Gastrocnemius medialis (tissue), 4 donors: ENCODE measurements at regions not wholly inside any gene's neighbourhood (a gene's known extent, or its start where the extent isn't known, plus 50 kb on each side); places are given as distances from the start of the nearest gene placed in this dataset.
"Not testable (repeated sequence)": the region's sequence is repeated elsewhere in the genome, so short reads cannot be mapped to it uniquely, and the experiment has no call there.

Experiments
- ATAC-seq, 2 donors: fragments of 150-250 bp; one replicate each; pipeline ENCODE4 v1.9.1; 2016
- DNase-seq, 2 donors: peaks; one replicate each; pipeline ENCODE4 v3.0.0-alpha.2; 2019
- H3K27ac ChIP-seq, 4 donors: fragments of 200-600 bp; sonication (generic); 1 replicate in 1 of 4; 2 replicates in 3 of 4; pipeline ENCODE4 v1.5.1; 2016 to 2018; ENCODE audit warnings: mild to moderate bottlenecking in 2 of 4, moderate library complexity in 1 of 4
- H3K27me3 ChIP-seq, 3 donors: fragments of 200-600 bp; sonication (generic) in 2 of 3; 1 replicate in 1 of 3; 2 replicates in 2 of 3; pipeline versions ENCODE4 v1.5.1 to v1.6.0; 2016 to 2019; ENCODE audit warnings: mild to moderate bottlenecking in 1 of 3, moderate library complexity in 1 of 3
- H3K36me3 ChIP-seq, 2 donors: fragments of 200-600 bp; sonication (generic) in 1 of 2; one replicate each; pipeline ENCODE4 v1.5.1; 2017 to 2018
- H3K4me1 ChIP-seq, 2 donors: fragments of 200-600 bp; sonication (generic) in 1 of 2; one replicate each; pipeline ENCODE4 v1.5.1; 2016 to 2017; ENCODE audit warnings: mild to moderate bottlenecking in 2 of 2
- H3K4me3 ChIP-seq, 4 donors: fragments of 200-600 bp; sonication (generic) in 3 of 4; 1 replicate in 1 of 4; 2 replicates in 3 of 4; pipeline ENCODE4 v1.5.1; 2016 to 2019; ENCODE audit warnings: mild to moderate bottlenecking in 2 of 4
- H3K9me3 ChIP-seq, 3 donors: fragments of 200-600 bp; sonication (generic) in 2 of 3; 1 replicate in 1 of 3; 2 replicates in 2 of 3; pipeline ENCODE4 v1.5.1; 2016 to 2019
- POLR2A ChIP-seq, 2 donors: fragments of 450-650 bp; IDR thresholded peaks; one replicate each; pipeline ENCODE4 v1.6.1; 2017; ENCODE audit warnings: antibody characterized with exemption in 2 of 2, mild to moderate bottlenecking in 2 of 2, moderate library complexity in 2 of 2
- in situ Hi-C, 4 donors: fragments of 200-750 bp; cut with MboI; loops; one replicate each; pipeline versions ENCODE4 v1.15.0 to v1.8.0; 2017; ENCODE audit warnings: low sequenced_read_pairs in 4 of 4
- intact Hi-C: fragments of 100-400 bp; cut with DNase I; formaldehyde crosslinking; loops from one replicate; pipeline ENCODE4 v1.15.1; 2023; ENCODE audit warnings: low total_unique reads
- TF ChIP-seq, protein P1 (sequence below), 5 experiments: fragments of 450-650 bp in 3 of 5; fragments of 200-600 bp in 2 of 5; sonication (generic) in 2 of 5; IDR thresholded peaks in 4 of 5; conservative IDR thresholded peaks in 1 of 5; 1 replicate in 4 of 5; 2 replicates in 1 of 5; pipeline ENCODE4 v1.5.1; 2016 to 2019; ENCODE audit warnings: antibody characterized with exemption in 5 of 5, mild to moderate bottlenecking in 3 of 5, moderate library complexity in 3 of 5

GRCh38 chr2:182598626-182599025, 117.4 kb upstream of the DNAJC10 start:
- no peaks in the 10 kb centered on the region for H3K9me3 ChIP-seq
- in situ Hi-C loops (no loop called here), intact Hi-C loops (no loop called here)
- no peak overlapping the region for H3K27ac ChIP-seq
- H3K4me1 ChIP-seq, result no peaks in the 10 kb centered on the region
- no peaks in the 10 kb centered on the region for H3K27me3 ChIP-seq
- H3K36me3 ChIP-seq, result no peaks in the 10 kb centered on the region
- no peak for TF ChIP-seq POLR2A (IDR thresholded peaks at IDR 0.05)
- TF ChIP-seq, protein P1, sequence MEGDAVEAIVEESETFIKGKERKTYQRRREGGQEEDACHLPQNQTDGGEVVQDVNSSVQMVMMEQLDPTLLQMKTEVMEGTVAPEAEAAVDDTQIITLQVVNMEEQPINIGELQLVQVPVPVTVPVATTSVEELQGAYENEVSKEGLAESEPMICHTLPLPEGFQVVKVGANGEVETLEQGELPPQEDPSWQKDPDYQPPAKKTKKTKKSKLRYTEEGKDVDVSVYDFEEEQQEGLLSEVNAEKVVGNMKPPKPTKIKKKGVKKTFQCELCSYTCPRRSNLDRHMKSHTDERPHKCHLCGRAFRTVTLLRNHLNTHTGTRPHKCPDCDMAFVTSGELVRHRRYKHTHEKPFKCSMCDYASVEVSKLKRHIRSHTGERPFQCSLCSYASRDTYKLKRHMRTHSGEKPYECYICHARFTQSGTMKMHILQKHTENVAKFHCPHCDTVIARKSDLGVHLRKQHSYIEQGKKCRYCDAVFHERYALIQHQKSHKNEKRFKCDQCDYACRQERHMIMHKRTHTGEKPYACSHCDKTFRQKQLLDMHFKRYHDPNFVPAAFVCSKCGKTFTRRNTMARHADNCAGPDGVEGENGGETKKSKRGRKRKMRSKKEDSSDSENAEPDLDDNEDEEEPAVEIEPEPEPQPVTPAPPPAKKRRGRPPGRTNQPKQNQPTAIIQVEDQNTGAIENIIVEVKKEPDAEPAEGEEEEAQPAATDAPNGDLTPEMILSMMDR (IDR thresholded peaks at IDR 0.05 in 4 of 5, conservative IDR thresholded peaks at IDR 0.05 in 1 of 5), result no peak
- ATAC-seq, result no peak
- no peak for DNase-seq
- no peak overlapping the region for H3K4me3 ChIP-seq

GRCh38 chr2:182605166-182605565, 110.9 kb upstream of the DNAJC10 start:
- Histone ChIP-seq H3K36me3 (no peaks in the 10 kb centered on the region), H3K27me3 (no peaks in the 10 kb centered on the region), H3K4me3 (no peak overlapping the region), H3K4me1 (no peaks in the 10 kb centered on the region), H3K27ac (no peak overlapping the region), H3K9me3 (no peaks in the 10 kb centered on the region)
- intact Hi-C loops, result no loop called here
- no peak for ATAC-seq
- DNase-seq, result no peak
- in situ Hi-C loops, result no loop called here
- TF ChIP-seq, protein P1 (IDR thresholded peaks at IDR 0.05 in 4 of 5, conservative IDR thresholded peaks at IDR 0.05 in 1 of 5), result no peak
- no peak for TF ChIP-seq POLR2A (IDR thresholded peaks at IDR 0.05)

DNA sequence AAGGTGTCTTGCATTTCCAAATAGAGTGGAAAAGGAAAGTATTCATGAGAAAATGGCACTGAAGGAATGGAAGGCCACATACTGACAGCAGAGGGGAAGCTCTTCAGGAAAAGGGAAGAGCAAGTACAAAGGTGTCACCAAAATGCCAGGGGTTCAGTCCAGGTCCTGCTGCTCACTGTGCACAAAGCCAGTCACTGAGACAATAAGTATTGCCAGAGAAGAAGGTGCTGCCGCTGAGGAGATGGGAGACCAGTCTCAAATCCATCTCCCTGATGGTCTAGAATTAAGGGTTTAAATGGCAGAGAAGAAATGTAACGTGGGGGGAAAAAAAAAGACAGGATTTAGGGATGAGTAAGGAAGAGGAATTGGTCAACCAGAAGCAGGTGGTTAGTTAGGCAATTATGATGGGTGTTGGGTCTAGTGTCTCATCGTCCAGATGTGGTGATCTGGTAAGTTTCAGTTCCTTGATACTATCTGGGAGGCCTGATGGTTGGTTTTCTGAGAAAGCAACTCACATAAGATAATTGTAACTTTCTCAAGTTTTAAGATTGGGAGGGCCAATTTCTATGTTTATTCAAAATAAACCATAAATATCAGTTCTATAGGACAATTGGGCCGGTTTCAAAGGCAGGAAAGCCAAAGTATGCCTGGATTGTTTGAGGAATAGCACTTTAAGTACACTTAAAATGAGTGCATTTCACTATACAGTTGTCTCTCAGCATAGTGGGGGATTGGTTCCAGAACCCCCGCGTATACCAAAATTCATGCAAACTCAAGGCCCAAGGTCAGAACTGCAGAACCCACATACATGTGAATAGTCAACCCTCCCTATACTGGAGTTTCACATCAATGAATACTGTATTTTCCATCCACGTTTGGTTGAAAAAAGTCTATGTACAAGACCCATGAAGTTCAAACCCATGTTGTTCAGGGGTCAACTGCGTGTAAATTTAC, 109.1 kb upstream of the DNAJC10 start:
- ATAC-seq, result no peak
- Histone ChIP-seq H3K4me3 (no peak overlapping the region), H3K27me3 (no peaks in the 10 kb centered on the region), H3K9me3 (no peaks in the 10 kb centered on the region), H3K4me1 (no peaks in the 10 kb centered on the region), H3K27ac (no peak overlapping the region), H3K36me3 (no peaks in the 10 kb centered on the region)
- in situ Hi-C loops, result no loop called here
- TF ChIP-seq, protein P1 (IDR thresholded peaks at IDR 0.05 in 4 of 5, conservative IDR thresholded peaks at IDR 0.05 in 1 of 5), result no peak
- TF ChIP-seq POLR2A (IDR thresholded peaks at IDR 0.05), result no peak
- intact Hi-C loops, result no loop called here
- no peak for DNase-seq

- no peak for TF ChIP-seq POLR2A (IDR thresholded peaks at IDR 0.05)
- TF ChIP-seq, protein P1 (IDR thresholded peaks at IDR 0.05 in 4 of 5, conservative IDR thresholded peaks at IDR 0.05 in 1 of 5), result no peak
- ATAC-seq, result no peak
- intact Hi-C loops, result no loop called here
These were observed 107.7 kb upstream of the DNAJC10 start for GRCh38 chr2:182608181-182608845.

GRCh38 chr2:182609005-182609404, 107.1 kb upstream of the DNAJC10 start:
- H3K27ac ChIP-seq, H3K27me3 ChIP-seq, H3K4me3 ChIP-seq, H3K36me3 ChIP-seq, H3K4me1 ChIP-seq, in situ Hi-C loops, ATAC-seq, DNase-seq, H3K9me3 ChIP-seq, intact Hi-C loops: not testable (repeated sequence)

More at GRCh38 chr2:182608181-182608845, 107.7 kb upstream of the DNAJC10 start:
- in situ Hi-C loops, result no loop called here
- H3K27ac ChIP-seq, result no peak overlapping the region
- no peak for DNase-seq
- no peaks in the 10 kb centered on the region for H3K27me3 ChIP-seq
- H3K36me3 ChIP-seq, result no peaks in the 10 kb centered on the region
- H3K9me3 ChIP-seq, result no peaks in the 10 kb centered on the region
- no peak overlapping the region for H3K4me3 ChIP-seq
- no peaks in the 10 kb centered on the region for H3K4me1 ChIP-seq
